GM18870 (cell line): ENCODE measurements at regions not wholly inside any gene's neighbourhood (a gene's known extent, or its start where the extent isn't known, plus 50 kb on each side); places are given as distances from the start of the nearest gene placed in this dataset.

Experiments used
- ATAC-seq: cut with Tn5 transposase; IDR thresholded peaks from one replicate; pipeline ENCODE4 v1.9.1; 2021; ENCODE audit warnings: moderate library complexity; ENCODE audit not compliant: unreplicated experiment

GRCh38 chr14:71588028-71588427 lies 344.2 kb upstream of the RGS6 start:
- ATAC-seq = no peak

- no peak for ATAC-seq
Measured at GRCh38 chr14:71588576-71589215, 343.5 kb upstream of the RGS6 start.

- no peak for ATAC-seq
Measured at GRCh38 chr14:71589609-71590008, 342.6 kb upstream of the RGS6 start.

GRCh38 chr14:71590131-71590530 lies 342.1 kb upstream of the RGS6 start:
- no peak for ATAC-seq

- ATAC-seq = no peak
Measured at GRCh38 chr14:71591231-71591630, 341.0 kb upstream of the RGS6 start.

GRCh38 chr14:71591929-71592328 lies 340.3 kb upstream of the RGS6 start:
- ATAC-seq = peak; percentile 54

GRCh38 chr14:71592361-71592760 lies 339.9 kb upstream of the RGS6 start:
- no peak for ATAC-seq

- no peak for ATAC-seq
Measured at GRCh38 chr14:71593966-71594365, 338.3 kb upstream of the RGS6 start.

- ATAC-seq = no peak
Measured at GRCh38 chr14:71594821-71595220, 337.4 kb upstream of the RGS6 start.

- no peak for ATAC-seq
Measured at GRCh38 chr14:71595441-71595840, 336.8 kb upstream of the RGS6 start.

- ATAC-seq = no peak
Measured at GRCh38 chr14:71597287-71597920, 334.8 kb upstream of the RGS6 start.

- ATAC-seq = peak; percentile 55
Measured at GRCh38 chr14:71597955-71598660, 334.1 kb upstream of the RGS6 start.

- no peak for ATAC-seq
Measured at GRCh38 chr14:71600309-71600708, 331.9 kb upstream of the RGS6 start.

GRCh38 chr14:71602524-71602923 lies 329.7 kb upstream of the RGS6 start:
- no peak for ATAC-seq

GRCh38 chr14:71604231-71604630 lies 328.0 kb upstream of the RGS6 start:
- no peak for ATAC-seq

- no peak for ATAC-seq
Measured at GRCh38 chr14:71606064-71606463, 326.2 kb upstream of the RGS6 start.

GRCh38 chr14:71606575-71606974 lies 325.7 kb upstream of the RGS6 start:
- no peak for ATAC-seq

- ATAC-seq = no peak
Measured at GRCh38 chr14:71607056-71607455, 325.2 kb upstream of the RGS6 start.

GRCh38 chr14:71610149-71610548 lies 322.1 kb upstream of the RGS6 start:
- ATAC-seq = no peak

- ATAC-seq = no peak
Measured at GRCh38 chr14:71610797-71611196, 321.4 kb upstream of the RGS6 start.

GRCh38 chr14:71613168-71613567 lies 319.1 kb upstream of the RGS6 start:
- no peak for ATAC-seq

- ATAC-seq = no peak
Measured at GRCh38 chr14:71616013-71616412, 316.2 kb upstream of the RGS6 start.
